GM19043 (cell line): ENCODE measurements at regions not wholly inside any gene's neighbourhood (a gene's known extent, or its start where the extent isn't known, plus 50 kb on each side); places are given as distances from the start of the nearest gene placed in this dataset.
"Not testable (repeated sequence)": the region's sequence is repeated elsewhere in the genome, so short reads cannot be mapped to it uniquely, and the experiment has no call there.

Source experiments
- ATAC-seq: cut with Tn5 transposase; IDR thresholded peaks from one replicate; pipeline ENCODE4 v1.9.1; 2021; ENCODE audit warnings: low read depth; ENCODE audit not compliant: unreplicated experiment

- no peak for ATAC-seq
Measured at GRCh38 chr13:85142351-85142927, 656.8 kb downstream of the SLITRK6 start.

GRCh38 chr13:85141401-85141800 lies 657.8 kb downstream of the SLITRK6 start:
- no peak for ATAC-seq

- ATAC-seq = no peak
Measured at GRCh38 chr13:85140192-85140591, 659.0 kb downstream of the SLITRK6 start.

GRCh38 chr13:85137516-85137915 lies 661.7 kb downstream of the SLITRK6 start:
- ATAC-seq = no peak

GRCh38 chr13:85132986-85133385 lies 666.2 kb downstream of the SLITRK6 start:
- ATAC-seq = no peak

GRCh38 chr13:85123501-85123900 lies 675.7 kb downstream of the SLITRK6 start:
- not testable (repeated sequence) for ATAC-seq

- ATAC-seq = no peak
Measured at GRCh38 chr13:85108356-85108755, 690.9 kb downstream of the SLITRK6 start.

GRCh38 chr13:85099245-85099644 lies 700.0 kb downstream of the SLITRK6 start:
- ATAC-seq = no peak

- ATAC-seq = no peak
Measured at GRCh38 chr13:85095418-85096272, 703.6 kb downstream of the SLITRK6 start.

- ATAC-seq = no peak
Measured at GRCh38 chr13:85093808-85094207, 705.4 kb downstream of the SLITRK6 start.

GRCh38 chr13:85091631-85092234 lies 707.5 kb downstream of the SLITRK6 start:
- ATAC-seq = no peak

- no peak for ATAC-seq
Measured at GRCh38 chr13:85089186-85089585, 710.0 kb downstream of the SLITRK6 start.

GRCh38 chr13:85080691-85081090 lies 718.5 kb downstream of the SLITRK6 start:
- no peak for ATAC-seq

- no peak for ATAC-seq
Measured at GRCh38 chr13:85076343-85076742, 722.9 kb downstream of the SLITRK6 start.

- ATAC-seq = no peak
Measured at GRCh38 chr13:85074543-85075313, 724.5 kb downstream of the SLITRK6 start.

GRCh38 chr13:85068231-85068630 lies 731.0 kb downstream of the SLITRK6 start:
- ATAC-seq = no peak

GRCh38 chr13:85040215-85040614 lies 759.0 kb downstream of the SLITRK6 start:
- no peak for ATAC-seq

- no peak for ATAC-seq
Measured at GRCh38 chr13:85031771-85032170, 767.4 kb downstream of the SLITRK6 start.

GRCh38 chr13:85028035-85028434 lies 771.2 kb downstream of the SLITRK6 start:
- no peak for ATAC-seq

GRCh38 chr13:85019121-85019520 lies 780.1 kb downstream of the SLITRK6 start:
- ATAC-seq = no peak

- no peak for ATAC-seq
Measured at GRCh38 chr13:85013006-85013405, 786.2 kb downstream of the SLITRK6 start.
